Middle frontal gyrus (tissue), 1 donor: ENCODE measurements at regions not wholly inside any gene's neighbourhood (a gene's known extent, or its start where the extent isn't known, plus 50 kb on each side); places are given as distances from the start of the nearest gene placed in this dataset.
"Not testable (repeated sequence)": the region's sequence is repeated elsewhere in the genome, so short reads cannot be mapped to it uniquely, and the experiment has no call there.

Source experiments
- DNase-seq: peaks from one replicate; pipeline ENCODE4 v3.0.0-alpha.2; 2015; ENCODE audit warnings: low spot score; ENCODE audit errors: extremely low spot score

GRCh38 chr21:19233841-19234240, 830.3 kb upstream of the TMPRSS15 start:
- DNase-seq, result not testable (repeated sequence)

- DNase-seq, result no peak
These were observed 832.6 kb upstream of the TMPRSS15 start for GRCh38 chr21:19236209-19236608.

GRCh38 chr21:19237608-19238007, 834.0 kb upstream of the TMPRSS15 start:
- no peak for DNase-seq

DNA sequence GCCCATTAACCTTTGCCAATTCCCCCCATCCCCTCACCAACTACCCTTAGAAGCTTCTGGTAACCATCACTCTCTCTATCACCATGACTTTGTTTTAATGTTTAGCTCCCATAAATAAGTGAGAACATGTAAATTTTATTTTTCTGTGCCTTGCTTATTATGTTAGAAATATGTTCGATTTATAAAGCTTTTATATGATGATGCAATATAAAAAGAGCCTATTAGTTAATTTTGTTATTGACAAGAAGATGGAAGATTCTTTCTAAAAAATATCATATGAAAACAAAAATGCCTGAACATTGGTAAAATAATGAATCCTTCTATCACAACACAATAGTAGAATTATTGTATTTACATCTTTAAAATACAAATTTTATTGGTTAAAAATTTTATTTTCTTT, 836.1 kb upstream of the TMPRSS15 start:
- DNase-seq, result no peak

DNA sequence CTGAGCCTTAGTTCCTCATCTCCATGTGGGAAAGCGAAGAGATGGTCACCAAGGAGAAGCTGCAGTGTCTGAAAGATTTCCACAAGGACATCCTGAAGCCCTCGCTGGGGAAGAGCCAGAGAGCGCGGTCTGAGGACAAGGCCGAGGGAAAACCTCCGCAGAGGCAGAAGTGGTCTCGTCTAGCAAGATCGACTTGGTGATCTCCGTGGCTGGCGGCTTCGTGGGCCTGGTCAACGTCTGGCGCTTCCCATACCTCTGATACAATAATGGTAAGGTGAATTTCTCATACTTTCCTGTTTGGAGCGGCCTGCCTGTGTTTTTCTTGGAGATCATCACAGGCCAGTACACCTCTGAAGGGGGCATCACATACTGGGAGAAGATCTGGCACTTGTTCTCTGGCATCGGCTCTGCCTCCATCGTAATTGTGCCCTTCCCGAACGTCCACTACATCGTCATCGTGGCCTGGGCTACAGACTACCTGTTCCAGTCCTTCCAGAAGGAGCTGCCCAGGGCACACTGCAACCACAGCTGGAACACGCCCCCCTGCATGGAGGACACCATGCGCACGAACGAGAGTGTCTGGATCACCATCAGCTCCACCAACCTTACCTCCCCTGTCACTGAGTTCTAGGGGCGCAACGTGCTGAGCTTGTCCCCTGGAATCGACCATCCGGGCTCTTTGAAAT, 841.1 kb upstream of the TMPRSS15 start:
- DNase-seq, result no peak

DNA sequence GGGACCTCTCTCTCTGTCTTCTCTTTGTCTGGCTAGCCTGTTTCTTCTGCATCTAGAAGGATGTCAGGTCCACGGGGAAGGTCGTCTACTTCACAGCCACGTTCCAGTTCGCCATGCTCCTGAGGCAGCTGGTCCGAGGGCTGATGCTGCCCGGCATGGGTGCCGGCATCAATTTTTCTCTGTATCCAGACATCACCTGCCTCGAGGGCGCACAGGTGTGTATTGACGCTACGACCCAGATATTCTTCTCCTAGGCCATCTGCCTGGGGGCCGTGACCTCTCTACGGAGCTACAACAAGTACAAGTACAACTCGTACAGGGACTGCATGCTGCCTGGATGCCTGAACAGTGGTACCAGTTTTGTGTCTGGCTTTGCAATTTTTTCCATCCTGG, 841.6 kb upstream of the TMPRSS15 start:
- DNase-seq, result no peak

- no peak for DNase-seq
These were observed 842.4 kb upstream of the TMPRSS15 start for GRCh38 chr21:19246018-19246417.

GRCh38 chr21:19256934-19257660, 853.5 kb upstream of the TMPRSS15 start:
- DNase-seq, result no peak

DNA sequence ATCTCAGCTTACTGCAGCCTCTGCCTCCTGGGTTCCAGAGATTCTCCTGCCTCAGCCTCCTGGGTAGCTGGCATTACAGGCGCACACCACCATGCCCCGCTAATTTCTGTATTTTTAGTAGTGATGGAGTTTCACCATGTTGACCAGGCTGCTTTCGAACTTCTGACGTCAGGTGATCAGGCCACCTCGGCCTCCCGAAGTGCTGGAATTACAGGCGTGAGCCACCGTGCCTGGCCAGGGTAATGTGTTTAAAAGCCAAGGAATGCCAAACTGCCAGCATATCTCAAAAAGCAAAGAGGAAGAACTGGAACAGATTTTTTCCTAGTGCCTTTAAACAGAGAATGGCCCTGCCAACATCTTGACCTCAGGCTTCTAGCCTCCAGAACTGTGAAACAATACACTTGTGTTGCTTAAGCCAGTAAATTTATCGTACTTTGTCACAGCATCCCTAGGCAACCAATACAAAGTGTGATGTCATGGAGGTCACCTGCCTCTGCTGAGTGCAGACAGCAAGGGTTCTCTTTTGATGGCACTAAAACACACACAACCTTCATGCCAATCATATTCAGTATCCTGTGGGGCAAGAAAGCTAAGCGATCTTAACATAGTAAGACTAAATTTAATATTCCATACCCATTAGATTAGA, 858.3 kb upstream of the TMPRSS15 start:
- no peak for DNase-seq

DNA sequence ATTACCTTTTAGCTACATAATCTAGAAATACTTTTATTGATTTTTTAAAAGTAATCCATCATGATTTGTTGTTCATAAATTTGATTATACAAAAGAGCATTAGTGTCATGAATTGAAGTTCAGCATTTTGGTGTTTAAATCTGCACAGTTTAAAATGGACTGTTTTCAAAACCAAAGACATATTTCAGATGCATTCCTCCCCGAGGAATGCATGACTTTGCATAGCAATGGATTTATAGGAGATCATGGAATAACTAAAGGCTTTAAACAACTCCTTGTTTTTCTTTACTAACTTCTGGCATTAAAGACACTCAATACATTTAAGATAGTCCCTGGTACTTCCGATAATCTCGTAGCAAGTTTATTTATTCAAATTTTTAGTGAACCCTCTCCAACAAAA, 863.1 kb upstream of the TMPRSS15 start:
- no peak for DNase-seq

GRCh38 chr21:19268686-19269085, 865.1 kb upstream of the TMPRSS15 start:
- DNase-seq, result no peak

GRCh38 chr21:19275065-19275464, 871.5 kb upstream of the TMPRSS15 start:
- DNase-seq, result no peak

DNA sequence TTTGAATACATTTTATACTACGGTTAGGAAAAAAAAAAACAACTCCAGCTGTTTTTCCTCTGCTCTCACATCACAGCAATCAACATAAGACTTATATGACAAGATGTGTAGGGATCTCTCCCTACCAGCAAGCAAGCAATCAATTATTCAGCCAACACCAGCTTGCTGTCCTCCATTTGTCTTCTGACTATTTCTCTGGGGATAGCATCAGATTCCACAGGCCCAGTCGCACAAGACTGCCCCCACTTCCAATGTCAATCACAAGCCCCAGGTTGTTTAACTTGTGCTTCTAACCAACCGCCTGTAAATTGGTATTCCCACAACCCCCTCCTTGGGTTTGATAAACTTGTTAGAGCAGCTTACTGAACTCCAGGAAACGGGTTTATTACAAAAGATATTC, 873.1 kb upstream of the TMPRSS15 start:
- no peak for DNase-seq

DNA sequence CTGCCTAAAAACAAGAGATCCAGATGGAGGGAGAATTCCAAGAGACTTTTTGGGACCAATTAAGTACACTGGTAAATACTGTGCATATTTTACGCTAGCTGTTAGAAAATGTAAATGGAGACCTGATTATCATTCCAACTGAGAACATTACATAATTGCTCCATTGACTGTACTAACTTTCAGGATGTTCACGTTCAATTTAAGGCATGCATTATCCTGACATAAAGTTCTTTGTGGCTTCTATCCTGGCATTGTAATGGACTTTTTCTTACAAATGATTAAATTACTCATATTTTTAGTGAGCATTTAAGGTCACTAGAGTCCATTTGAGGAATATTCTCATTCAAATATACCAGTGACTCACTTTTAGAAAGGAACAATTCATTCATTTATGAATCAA, 883.3 kb upstream of the TMPRSS15 start:
- DNase-seq, result no peak

GRCh38 chr21:19290328-19290727, 886.7 kb upstream of the TMPRSS15 start:
- DNase-seq, result no peak

DNA sequence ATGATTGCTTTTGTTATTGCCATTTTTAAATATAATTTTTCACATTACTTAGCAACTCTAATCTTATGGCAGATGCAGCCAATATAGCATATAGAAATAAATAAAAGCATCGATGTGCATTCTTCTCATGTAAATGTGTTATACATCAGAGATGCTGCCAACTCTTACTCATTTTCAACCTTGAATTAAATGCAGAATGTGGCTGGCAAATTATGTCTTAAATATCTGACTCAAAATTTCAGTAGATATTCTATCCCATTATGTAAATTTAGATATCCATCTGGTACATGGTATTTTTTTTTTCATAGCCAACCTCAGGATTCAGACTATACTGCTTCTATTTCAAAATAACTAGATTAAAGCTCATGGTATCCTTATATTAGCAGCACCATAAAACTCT, 916.7 kb upstream of the TMPRSS15 start:
- no peak for DNase-seq

DNA sequence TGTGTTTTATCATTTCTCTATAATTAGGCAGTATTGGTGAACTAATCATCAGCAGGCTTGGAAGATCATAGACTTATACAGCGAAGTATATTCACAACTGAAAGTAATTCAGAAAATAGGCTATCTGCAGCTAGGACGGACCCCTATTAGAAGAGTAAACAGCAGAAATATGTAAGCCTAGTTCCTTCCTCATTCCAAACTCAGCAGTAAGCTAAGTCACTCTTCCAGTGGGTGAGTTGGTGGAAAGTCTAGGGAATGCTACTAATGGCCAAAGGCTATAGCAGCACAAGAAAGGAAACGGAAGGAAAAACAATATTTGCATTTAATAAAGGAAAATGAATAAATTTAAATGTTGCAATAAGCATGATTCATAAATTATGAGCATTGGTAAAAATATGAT, 918.1 kb upstream of the TMPRSS15 start:
- DNase-seq, result no peak

- no peak for DNase-seq
These were observed 918.8 kb upstream of the TMPRSS15 start for GRCh38 chr21:19322360-19322759.

- DNase-seq, result no peak
These were observed 923.1 kb upstream of the TMPRSS15 start for GRCh38 chr21:19326531-19327319.

DNA sequence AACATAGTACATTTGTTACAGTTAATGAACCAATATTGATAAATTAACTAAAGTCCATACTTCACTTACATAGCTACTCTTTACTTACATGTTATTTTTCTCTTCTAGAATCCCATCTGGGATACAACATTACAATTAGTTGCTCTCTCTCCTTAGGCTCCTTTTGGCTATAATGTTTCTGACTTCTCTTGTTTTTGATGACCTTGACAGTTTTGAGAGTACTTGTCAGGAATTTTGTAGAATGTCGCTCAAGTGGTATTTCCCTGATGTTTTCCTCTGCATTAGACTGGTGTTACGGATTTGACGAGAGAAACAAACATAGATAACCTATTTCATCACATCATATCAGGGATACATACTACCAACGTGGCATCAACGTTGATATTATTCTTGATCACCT, 925.4 kb upstream of the TMPRSS15 start:
- no peak for DNase-seq

DNA sequence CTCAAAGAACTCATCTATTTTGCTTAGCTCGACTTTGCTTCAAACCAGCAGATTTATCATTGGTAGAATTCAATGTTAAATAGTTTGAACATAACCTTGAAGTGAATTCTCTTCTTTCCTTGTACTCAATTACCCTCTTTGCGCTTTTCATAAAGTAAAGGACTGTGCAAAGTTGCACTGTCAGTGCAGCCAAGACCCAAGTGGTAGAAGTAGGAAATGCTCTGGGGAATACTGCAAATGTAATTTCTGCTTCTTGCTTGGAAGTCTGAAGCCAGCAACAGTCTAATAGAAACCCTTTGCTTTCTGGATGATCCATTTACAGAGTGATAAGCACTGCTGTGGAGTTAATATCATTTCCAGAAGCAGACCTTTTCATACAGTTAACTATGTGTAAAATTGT, 936.7 kb upstream of the TMPRSS15 start:
- DNase-seq, result no peak

DNA sequence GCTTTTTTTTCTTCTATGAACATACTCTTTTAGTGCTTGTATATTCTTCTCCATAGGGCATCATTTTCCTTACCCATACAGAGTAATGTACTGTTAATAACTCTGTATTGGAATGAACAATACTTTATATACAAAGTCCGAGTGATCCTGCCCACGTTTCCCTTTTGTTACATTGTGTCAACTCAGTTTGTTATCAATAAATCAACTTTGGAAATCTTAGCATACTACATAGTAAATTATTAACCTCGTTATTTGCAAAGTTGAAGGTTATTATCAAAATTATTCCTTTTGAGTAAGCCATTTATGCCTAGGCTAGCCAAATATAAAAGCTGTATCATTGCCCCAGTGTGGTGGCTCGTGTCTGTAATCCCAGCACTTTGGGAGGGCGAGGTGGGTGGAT, 937.4 kb upstream of the TMPRSS15 start:
- no peak for DNase-seq
